Adipocyte (in vitro differentiated cells): ENCODE measurements at regions not wholly inside any gene's neighbourhood (a gene's known extent, or its start where the extent isn't known, plus 50 kb on each side); places are given as distances from the start of the nearest gene placed in this dataset.
"Not testable (repeated sequence)": the region's sequence is repeated elsewhere in the genome, so short reads cannot be mapped to it uniquely, and the experiment has no call there.

Source experiments
- DNase-seq: peaks from one replicate; pipeline ENCODE4 v3.0.0-alpha.2; 2015; ENCODE audit warnings: low read depth
- H3K27me3 ChIP-seq: replicated peaks from 2 replicates; pipeline ENCODE4 v1.7.0; 2013; ENCODE audit warnings: mild to moderate bottlenecking, low read length, moderate library complexity; ENCODE audit not compliant: control insufficient read depth, insufficient read depth
- H3K36me3 ChIP-seq: 2 replicates; pipeline ENCODE4 v1.7.0; 2013; ENCODE audit warnings: low read length, mild to moderate bottlenecking, moderate library complexity; ENCODE audit not compliant: control insufficient read depth, insufficient read depth, severe bottlenecking
- H3K4me1 ChIP-seq: 2 replicates; pipeline ENCODE4 v1.7.0; 2013; ENCODE audit warnings: mild to moderate bottlenecking, low read length, moderate library complexity; ENCODE audit not compliant: control insufficient read depth, insufficient read depth
- H3K4me3 ChIP-seq: 2 replicates; pipeline ENCODE4 v1.7.0; 2013; ENCODE audit warnings: mild to moderate bottlenecking, low read length, moderate library complexity
- H3K9ac ChIP-seq: 2 replicates; pipeline ENCODE4 v1.7.0; 2013; ENCODE audit warnings: mild to moderate bottlenecking, low read length, moderate library complexity
- H3K9me3 ChIP-seq: 2 replicates; pipeline ENCODE4 v1.7.0; 2013; ENCODE audit warnings: mild to moderate bottlenecking, low read length, moderate library complexity; ENCODE audit not compliant: control insufficient read depth

GRCh38 chr13:64090311-64090710 is 2674.7 kb upstream of the PCDH20 start:
- no peaks in the 10 kb centered on the region for H3K9me3 ChIP-seq
- no peak for DNase-seq
- H3K4me3 ChIP-seq, result no peak overlapping the region
- H3K4me1 ChIP-seq, result no peaks in the 10 kb centered on the region
- no peaks in the 10 kb centered on the region for H3K36me3 ChIP-seq
- H3K9ac ChIP-seq, result no peak overlapping the region
- H3K27me3 ChIP-seq, result no peaks in the 10 kb centered on the region

GRCh38 chr13:64088491-64088890 is 2672.8 kb upstream of the PCDH20 start:
- Histone ChIP-seq H3K4me3 (no peak overlapping the region), H3K27me3 (no peaks in the 10 kb centered on the region), H3K9ac (no peak overlapping the region), H3K9me3 (no peaks in the 10 kb centered on the region), H3K36me3 (no peaks in the 10 kb centered on the region), H3K4me1 (no peaks in the 10 kb centered on the region)
- no peak for DNase-seq

- H3K27me3 ChIP-seq, result no peaks in the 10 kb centered on the region
- no peaks in the 10 kb centered on the region for H3K4me1 ChIP-seq
- no peaks in the 10 kb centered on the region for H3K9me3 ChIP-seq
- no peaks in the 10 kb centered on the region for H3K36me3 ChIP-seq
- DNase-seq, result no peak
- no peak overlapping the region for H3K9ac ChIP-seq
- no peak overlapping the region for H3K4me3 ChIP-seq
Measured at GRCh38 chr13:64087624-64088023, 2672.0 kb upstream of the PCDH20 start.

GRCh38 chr13:64083811-64084210 is 2668.2 kb upstream of the PCDH20 start:
- H3K9ac ChIP-seq, result no peak overlapping the region
- no peaks in the 10 kb centered on the region for H3K9me3 ChIP-seq
- no peaks in the 10 kb centered on the region for H3K4me1 ChIP-seq
- H3K4me3 ChIP-seq, result no peak overlapping the region
- no peak for DNase-seq
- H3K27me3 ChIP-seq, result no peaks in the 10 kb centered on the region
- H3K36me3 ChIP-seq, result no peaks in the 10 kb centered on the region

- H3K4me3 ChIP-seq, result no peak overlapping the region
- DNase-seq, result peak; percentile 6
- no peak overlapping the region for H3K9ac ChIP-seq
- no peaks in the 10 kb centered on the region for H3K9me3 ChIP-seq
- no peaks in the 10 kb centered on the region for H3K27me3 ChIP-seq
- H3K4me1 ChIP-seq, result no peaks in the 10 kb centered on the region
- no peaks in the 10 kb centered on the region for H3K36me3 ChIP-seq
Measured at GRCh38 chr13:64083396-64083795, 2667.7 kb upstream of the PCDH20 start.

DNA sequence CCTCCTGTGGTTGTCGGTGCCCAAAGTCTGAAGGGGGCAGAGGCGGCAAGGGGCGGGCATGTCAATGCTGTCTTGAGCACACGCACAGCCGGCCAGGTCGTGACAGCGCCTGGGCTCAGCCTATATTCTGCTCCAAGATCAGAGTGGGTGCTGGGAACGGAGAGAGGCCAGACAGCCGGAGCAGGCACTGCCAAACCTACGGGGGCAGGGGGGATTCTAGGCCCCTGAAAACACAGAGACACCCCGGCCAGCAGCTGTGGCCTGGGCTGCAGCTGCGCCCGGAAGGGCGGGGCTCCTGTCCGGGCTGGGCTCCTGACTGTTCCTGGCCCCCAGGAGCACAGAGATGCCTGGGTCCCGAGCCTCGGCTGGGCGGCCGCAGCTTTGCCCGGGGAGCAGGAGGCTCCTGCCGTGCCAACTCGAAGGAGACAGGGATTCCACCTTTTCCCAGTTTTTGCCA is 2662.9 kb upstream of the PCDH20 start:
- DNase-seq, result no peak
- H3K9ac ChIP-seq, result no peak overlapping the region
- no peaks in the 10 kb centered on the region for H3K4me1 ChIP-seq
- H3K9me3 ChIP-seq, result no peaks in the 10 kb centered on the region
- no peaks in the 10 kb centered on the region for H3K36me3 ChIP-seq
- H3K4me3 ChIP-seq, result no peak overlapping the region
- no peaks in the 10 kb centered on the region for H3K27me3 ChIP-seq

GRCh38 chr13:64078025-64078424 is 2662.4 kb upstream of the PCDH20 start:
- Histone ChIP-seq H3K27me3 (no peaks in the 10 kb centered on the region), H3K4me3 (no peak overlapping the region), H3K9ac (no peak overlapping the region), H3K36me3 (no peaks in the 10 kb centered on the region), H3K4me1 (no peaks in the 10 kb centered on the region), H3K9me3 (no peaks in the 10 kb centered on the region)
- DNase-seq, result no peak

- not testable (repeated sequence) for H3K27me3 ChIP-seq, H3K4me3 ChIP-seq, H3K9me3 ChIP-seq
Measured at GRCh38 chr13:64077132-64077835, 2661.6 kb upstream of the PCDH20 start.

DNA sequence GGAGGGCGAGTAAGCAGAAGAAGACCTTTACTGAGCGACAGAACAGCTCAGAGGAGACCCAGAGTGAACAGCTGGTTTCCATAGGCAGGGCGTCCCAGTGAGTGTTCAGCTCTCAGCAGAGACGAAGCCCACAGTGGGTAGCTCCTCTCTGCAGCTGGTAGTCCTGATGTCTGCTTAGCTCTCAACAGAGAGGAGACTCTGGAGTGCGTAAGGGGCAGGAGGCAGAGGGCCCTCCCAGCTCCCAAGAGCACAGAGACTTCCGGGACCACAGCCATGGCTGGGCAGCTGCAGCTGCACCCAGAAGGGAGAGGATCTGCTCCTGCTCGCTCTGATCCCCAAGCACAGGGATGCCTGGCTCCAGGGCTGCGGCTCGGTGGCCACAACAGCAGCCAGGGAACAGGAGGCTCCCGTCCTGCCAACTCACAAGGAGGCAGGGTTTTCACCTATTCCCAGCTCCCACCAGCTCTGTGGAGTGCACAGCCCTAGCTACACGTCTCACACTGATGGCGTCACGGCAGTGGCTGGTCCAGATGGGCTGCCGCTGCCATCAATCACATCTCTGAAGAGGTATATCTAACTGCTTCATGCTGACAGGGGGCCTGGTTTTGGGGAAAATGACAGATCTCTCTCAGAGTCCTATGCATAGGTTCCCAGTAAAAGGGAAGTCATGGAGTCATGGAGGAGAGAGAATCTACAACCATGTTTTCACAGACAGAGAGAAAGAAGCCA is 2660.1 kb upstream of the PCDH20 start:
- no peak for DNase-seq
- no peak overlapping the region for H3K4me3 ChIP-seq

More at GRCh38 chr13:64077132-64077835, 2661.6 kb upstream of the PCDH20 start:
- DNase-seq, H3K9ac ChIP-seq, H3K4me1 ChIP-seq, H3K36me3 ChIP-seq: not testable (repeated sequence)

DNA sequence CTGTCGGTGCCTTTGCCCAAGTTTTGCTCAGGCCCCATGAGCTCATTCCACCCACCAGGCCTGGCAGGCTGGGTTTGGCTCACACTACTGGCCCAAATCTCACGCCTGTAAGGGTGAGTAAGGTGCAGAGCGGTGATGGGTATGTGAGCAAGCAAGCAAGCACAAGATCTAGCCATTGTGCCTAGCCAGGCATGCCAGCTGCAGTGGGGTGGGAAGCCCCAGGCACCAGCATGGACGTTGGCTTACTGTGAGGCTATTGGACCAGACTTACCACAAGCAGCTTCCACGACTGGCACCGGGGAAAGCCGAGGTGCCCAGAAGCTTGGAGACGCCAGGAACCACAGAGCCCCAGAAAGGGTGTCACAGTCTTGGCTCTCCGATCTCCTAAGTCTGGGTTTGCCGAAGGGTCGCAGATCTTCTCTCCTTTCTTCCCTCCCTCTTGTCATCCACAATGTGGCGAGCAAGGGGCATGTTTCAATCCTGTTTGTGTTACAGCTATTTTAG is 2659.4 kb upstream of the PCDH20 start:
- Histone ChIP-seq H3K36me3 (no peaks in the 10 kb centered on the region), H3K4me1 (no peaks in the 10 kb centered on the region), H3K27me3 (no peaks in the 10 kb centered on the region), H3K9ac (no peak overlapping the region), H3K9me3 (no peaks in the 10 kb centered on the region), H3K4me3 (no peak overlapping the region)
- no peak for DNase-seq

More for the DNA sequence above, 2660.1 kb upstream of the PCDH20 start:
- Histone ChIP-seq H3K9ac (no peak overlapping the region), H3K36me3 (no peaks in the 10 kb centered on the region), H3K27me3 (no peaks in the 10 kb centered on the region), H3K4me1 (no peaks in the 10 kb centered on the region), H3K9me3 (no peaks in the 10 kb centered on the region)

- Histone ChIP-seq H3K4me1 (no peaks in the 10 kb centered on the region), H3K9me3 (no peaks in the 10 kb centered on the region), H3K27me3 (no peaks in the 10 kb centered on the region), H3K4me3 (no peak overlapping the region), H3K36me3 (no peaks in the 10 kb centered on the region), H3K9ac (no peak overlapping the region)
- no peak for DNase-seq
Measured at GRCh38 chr13:64073203-64073602, 2657.6 kb upstream of the PCDH20 start.
